ENCODE measurements at regions not wholly inside any gene's neighbourhood (a gene's known extent, or its start where the extent isn't known, plus 50 kb on each side); places are given as distances from the start of the nearest gene placed in this dataset.

DNA sequence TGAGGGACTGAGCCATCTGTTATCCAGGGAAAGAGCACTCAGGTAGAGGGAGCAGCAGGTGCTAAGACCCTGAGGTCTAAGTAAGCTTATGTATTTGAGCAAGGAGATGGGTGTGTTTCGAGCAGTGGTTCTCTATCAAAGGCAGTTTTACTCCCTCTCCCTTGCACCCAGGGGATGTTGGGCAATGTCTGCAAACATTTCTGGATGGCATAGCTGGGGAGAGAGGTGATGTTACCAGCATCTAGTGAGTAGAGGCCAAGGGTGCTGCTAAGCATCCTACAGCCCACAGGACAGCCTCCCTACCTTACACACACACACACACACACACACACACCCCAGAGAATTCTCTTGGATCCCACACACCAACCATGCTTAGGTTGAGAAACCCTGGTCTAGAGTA lies 221.0 kb upstream of the PWP1 start:
- no peak overlapping the region for H3K4me3 ChIP-seq
- TF ChIP-seq, protein P1, sequence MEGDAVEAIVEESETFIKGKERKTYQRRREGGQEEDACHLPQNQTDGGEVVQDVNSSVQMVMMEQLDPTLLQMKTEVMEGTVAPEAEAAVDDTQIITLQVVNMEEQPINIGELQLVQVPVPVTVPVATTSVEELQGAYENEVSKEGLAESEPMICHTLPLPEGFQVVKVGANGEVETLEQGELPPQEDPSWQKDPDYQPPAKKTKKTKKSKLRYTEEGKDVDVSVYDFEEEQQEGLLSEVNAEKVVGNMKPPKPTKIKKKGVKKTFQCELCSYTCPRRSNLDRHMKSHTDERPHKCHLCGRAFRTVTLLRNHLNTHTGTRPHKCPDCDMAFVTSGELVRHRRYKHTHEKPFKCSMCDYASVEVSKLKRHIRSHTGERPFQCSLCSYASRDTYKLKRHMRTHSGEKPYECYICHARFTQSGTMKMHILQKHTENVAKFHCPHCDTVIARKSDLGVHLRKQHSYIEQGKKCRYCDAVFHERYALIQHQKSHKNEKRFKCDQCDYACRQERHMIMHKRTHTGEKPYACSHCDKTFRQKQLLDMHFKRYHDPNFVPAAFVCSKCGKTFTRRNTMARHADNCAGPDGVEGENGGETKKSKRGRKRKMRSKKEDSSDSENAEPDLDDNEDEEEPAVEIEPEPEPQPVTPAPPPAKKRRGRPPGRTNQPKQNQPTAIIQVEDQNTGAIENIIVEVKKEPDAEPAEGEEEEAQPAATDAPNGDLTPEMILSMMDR (IDR thresholded peaks at IDR 0.05) = no peak
- H3K27me3 ChIP-seq (ENCODE audit: insufficient read depth in 3 of 3, low read length in 2 of 3) = peaks cover 0 to 3% (median 0%) of the 10 kb centered on the region in 3 donors
- no peaks in the 10 kb centered on the region for H3K4me1 ChIP-seq
- H3K9me3 ChIP-seq = no peaks in the 10 kb centered on the region
- intact Hi-C loops (cut with DNase I) = no loop called here
- H3K36me3 ChIP-seq (ENCODE audit: insufficient read depth in 1 of 2, low read depth in 1 of 2) = no peaks in the 10 kb centered on the region
- WGBS, 3 donors = 64 to 88% (median 82%) methylated on average over 1 of the region's 1 CpG
- DNase-seq (no peak), ATAC-seq (no peak)
- no peak overlapping the region for H3K27ac ChIP-seq

DNA sequence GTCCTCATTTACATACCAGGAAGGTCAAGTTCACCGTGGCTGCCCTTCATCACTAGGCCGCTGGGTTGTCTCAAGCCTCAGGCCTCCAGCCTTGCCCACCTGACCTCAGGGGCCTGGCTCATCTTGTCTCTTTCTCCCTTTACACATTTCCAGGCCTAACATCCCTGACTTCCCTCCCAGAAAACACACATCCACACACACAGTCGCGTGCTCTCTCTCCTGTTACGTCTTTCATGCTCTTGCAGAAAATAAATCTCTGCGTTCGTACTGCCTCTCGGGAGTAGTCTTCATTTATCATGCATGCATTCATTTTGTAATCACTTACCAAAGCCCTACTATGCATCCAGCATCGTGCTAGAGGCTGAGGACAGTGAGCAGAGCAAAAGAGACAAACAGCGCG lies 220.0 kb upstream of the PWP1 start:
- Histone ChIP-seq H3K4me1 (no peaks in the 10 kb centered on the region), H3K27ac (no peak overlapping the region), H3K27me3 (ENCODE audit: insufficient read depth in 3 of 3, low read length in 2 of 3) (peaks cover 0 to 3% (median 0%) of the 10 kb centered on the region in 3 donors), H3K9me3 (no peaks in the 10 kb centered on the region), H3K36me3 (ENCODE audit: insufficient read depth in 1 of 2, low read depth in 1 of 2) (no peaks in the 10 kb centered on the region), H3K4me3 (no peak overlapping the region)
- no peak for DNase-seq
- ATAC-seq = no peak
- TF ChIP-seq, protein P1 (IDR thresholded peaks at IDR 0.05) = no peak
- 62 to 66% (median 63%) methylated on average over 11 of the region's 11 CpGs for WGBS, 3 donors
- intact Hi-C loops (cut with DNase I) = no loop called here

DNA sequence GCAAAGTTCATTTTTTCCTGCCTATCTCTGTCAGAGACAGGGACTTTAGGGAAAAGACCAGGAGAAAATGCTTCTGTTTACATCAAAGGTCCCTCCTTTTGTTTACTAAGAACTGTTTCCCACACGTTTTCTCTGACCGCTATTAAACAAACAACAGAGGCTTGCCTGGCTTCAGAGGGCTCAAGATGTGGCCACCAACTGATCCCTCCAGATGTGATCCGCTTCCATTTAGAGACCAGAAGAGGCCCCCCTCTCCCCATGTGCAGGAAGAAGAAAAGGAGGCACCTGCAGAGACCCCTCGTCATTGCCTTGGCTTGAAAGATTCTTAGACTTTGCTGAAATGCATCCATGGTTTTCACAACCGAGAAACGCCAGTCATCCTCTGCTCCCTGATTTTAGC lies 217.9 kb upstream of the PWP1 start:
- DNase-seq = no peak
- intact Hi-C loops (cut with DNase I) = no loop called here

DNA sequence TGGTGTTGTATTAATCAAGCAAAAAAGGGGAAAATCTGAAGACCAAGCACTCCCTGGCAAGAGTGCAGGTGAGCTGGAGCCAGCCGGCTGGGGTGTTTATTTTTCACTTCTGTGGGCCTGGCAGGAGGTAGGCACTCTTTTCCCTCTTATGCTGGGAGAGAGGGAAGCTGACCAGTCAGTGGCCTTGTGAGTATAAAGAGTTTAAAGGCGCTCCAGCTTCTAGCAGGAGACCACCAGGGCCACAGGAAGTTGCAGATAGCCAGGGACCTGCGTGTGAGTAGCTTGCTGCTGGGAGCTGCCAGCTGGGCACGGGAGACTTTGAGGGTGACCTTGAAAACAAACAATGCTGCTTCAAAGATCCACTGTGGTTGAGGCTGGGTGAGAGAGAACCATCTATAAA lies 217.4 kb upstream of the PWP1 start:
- Histone ChIP-seq H3K27me3 (ENCODE audit: insufficient read depth in 3 of 3, low read length in 2 of 3) (peaks cover 0 to 3% (median 0%) of the 10 kb centered on the region in 3 donors), H3K4me1 (no peaks in the 10 kb centered on the region), H3K9me3 (no peaks in the 10 kb centered on the region), H3K27ac (no peak overlapping the region), H3K36me3 (ENCODE audit: insufficient read depth in 1 of 2, low read depth in 1 of 2) (no peaks in the 10 kb centered on the region), H3K4me3 (no peak overlapping the region)
- no peak for ATAC-seq
- WGBS, 3 donors = 27 to 33% (median 32%) methylated on average over 4 of the region's 4 CpGs
- no peak for DNase-seq
- intact Hi-C loops (cut with DNase I) = no loop called here
- TF ChIP-seq, protein P1 (IDR thresholded peaks at IDR 0.05) = no peak

More for the DNA sequence above, 217.9 kb upstream of the PWP1 start:
- H3K27me3 ChIP-seq (ENCODE audit: insufficient read depth in 3 of 3, low read length in 2 of 3) = peaks cover 0 to 3% (median 0%) of the 10 kb centered on the region in 3 donors
- ATAC-seq = no peak
- H3K4me1 ChIP-seq = no peaks in the 10 kb centered on the region
- H3K9me3 ChIP-seq = no peaks in the 10 kb centered on the region
- no peaks in the 10 kb centered on the region for H3K36me3 ChIP-seq (ENCODE audit: insufficient read depth in 1 of 2, low read depth in 1 of 2)
- no peak overlapping the region for H3K4me3 ChIP-seq
- 43 to 49% (median 48%) methylated on average over 6 of the region's 6 CpGs for WGBS, 3 donors
- TF ChIP-seq, protein P1 (IDR thresholded peaks at IDR 0.05) = no peak
- H3K27ac ChIP-seq = no peak overlapping the region

DNA sequence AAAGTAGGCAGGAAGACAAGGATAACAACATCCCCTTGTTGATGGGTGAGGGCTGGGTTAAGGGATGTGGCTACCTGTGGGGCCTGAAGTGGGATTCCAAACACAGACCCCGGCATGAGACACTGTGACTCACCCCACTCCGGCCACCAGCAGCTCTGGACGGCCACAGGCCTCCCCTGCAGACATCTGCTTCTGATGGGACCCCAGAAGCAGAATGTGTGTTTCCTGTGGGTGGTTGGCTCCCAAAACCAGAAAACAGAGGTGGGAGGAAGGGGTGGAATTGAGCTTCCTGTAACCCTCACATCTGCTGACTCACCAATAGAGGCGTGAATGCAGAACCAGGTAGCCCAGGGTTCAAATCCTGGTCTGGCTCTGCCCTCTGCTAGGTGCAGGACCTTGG lies 216.6 kb upstream of the PWP1 start:
- no peaks in the 10 kb centered on the region for H3K36me3 ChIP-seq (ENCODE audit: insufficient read depth in 1 of 2, low read depth in 1 of 2)
- no peak for DNase-seq
- TF ChIP-seq, protein P1 (IDR thresholded peaks at IDR 0.05) = no peak
- ATAC-seq = no peak
- no peaks in the 10 kb centered on the region for H3K4me1 ChIP-seq
- peaks cover 0 to 3% (median 0%) of the 10 kb centered on the region in 3 donors for H3K27me3 ChIP-seq (ENCODE audit: insufficient read depth in 3 of 3, low read length in 2 of 3)
- no peak overlapping the region for H3K27ac ChIP-seq
- H3K4me3 ChIP-seq = no peak overlapping the region
- intact Hi-C loops (cut with DNase I) = no loop called here
- H3K9me3 ChIP-seq = no peaks in the 10 kb centered on the region
- WGBS, 3 donors = 78 to 84% (median 82%) methylated on average over 4 of the region's 4 CpGs
